GM12878 (cell line): ENCODE measurements at regions not wholly inside any gene's neighbourhood (a gene's known extent, or its start where the extent isn't known, plus 50 kb on each side); places are given as distances from the start of the nearest gene placed in this dataset.

Source experiments
- ATAC-seq: fragments of 200-7000 bp; cut with Tn5 transposase; 3 replicates; pipeline ENCODE4 v1.9.1; 2020; ENCODE audit warnings: mild to moderate bottlenecking, moderate library complexity
- BruUV-seq: library from RNA; stranded (reverse); fragments of 400-500 nt; replicated peaks from 2 replicates; lab custom pipeline; 2021; lab: Mats Ljungman, UMichigan
- CTCF ChIA-PET: fragments of 300-600 bp; sonication (Branson Sonifier 250); formaldehyde crosslinking; extraction: SDS; loops from one replicate; lab custom pipeline; 2021; ENCODE audit warnings: inconsistent platforms; lab: Yijun Ruan, JAX
- POLR2A ChIA-PET: fragments of 350-600 bp; formaldehyde crosslinking; extraction: SDS; loops from one replicate; lab custom pipeline; 2021; ENCODE audit warnings: inconsistent platforms; lab: Charles Lee
- RAD21 ChIA-PET: fragments of 300-600 bp; sonication (Branson Sonifier 250); formaldehyde crosslinking; loops from one replicate; lab custom pipeline; 2023; ENCODE audit warnings: antibody characterized with exemption; ENCODE audit not compliant: unreplicated experiment; lab: Charles Lee
- SMC1A ChIA-PET: fragments of 300-600 bp; sonication (Branson Sonifier 250); formaldehyde crosslinking; loops from one replicate; lab custom pipeline; 2023; ENCODE audit not compliant: unreplicated experiment, uncharacterized antibody; lab: Charles Lee
- DNase-seq: peaks from one replicate; pipeline ENCODE4 v3.0.0-alpha.2; 2011; ENCODE audit warnings: low read depth, low spot score
- FAIRE-seq: peaks from 3 replicates; lab custom pipeline; 2011; peaks lifted over from hg19 to GRCh38; lab: Jason Lieb, UNC
- H2AFZ ChIP-seq: 2 replicates; pipeline ENCODE4 v1.6.0; 2011; ENCODE audit warnings: low read depth, low read length, control low read depth; ENCODE audit not compliant: control insufficient read depth
- H3K27ac ChIP-seq: 2 replicates; pipeline ENCODE4 v1.5.1; 2011; ENCODE audit warnings: control low read depth; ENCODE audit not compliant: control insufficient read depth, insufficient read depth
- H3K27me3 ChIP-seq, 2 experiments: replicated peaks in 1 of 2; 2 replicates each; pipeline versions ENCODE4 v1.6.0 to v1.6.1; 2011; ENCODE audit warnings: low read length in 1 of 2; ENCODE audit not compliant: control insufficient read depth in 2 of 2, insufficient read depth in 2 of 2
- H3K36me3 ChIP-seq, 2 experiments: 2 replicates each; pipeline ENCODE4 v1.5.1; 2011; ENCODE audit warnings: low read length in 1 of 2; ENCODE audit not compliant: control insufficient read depth in 2 of 2, insufficient read depth in 2 of 2
- H3K4me1 ChIP-seq: 2 replicates; pipeline ENCODE4 v1.6.1; 2011; ENCODE audit warnings: mild to moderate bottlenecking, low read length, moderate library complexity, mixed read lengths; ENCODE audit not compliant: control insufficient read depth, insufficient read depth
- H3K4me2 ChIP-seq: 2 replicates; pipeline ENCODE4 v1.6.0; 2011; ENCODE audit warnings: control low read depth; ENCODE audit not compliant: control insufficient read depth, insufficient read depth
- H3K4me3 ChIP-seq: fragments of 200-600 bp; sonication (generic); 2 replicates; pipeline ENCODE4 v1.5.1; 2016
- H3K79me2 ChIP-seq: 2 replicates; pipeline ENCODE4 v1.6.0; 2011; ENCODE audit warnings: low read length; ENCODE audit not compliant: control insufficient read depth, insufficient read depth
- H3K9ac ChIP-seq: 2 replicates; pipeline ENCODE4 v1.8.0; 2011; ENCODE audit warnings: low read length, control low read depth, mixed read lengths; ENCODE audit not compliant: control insufficient read depth, insufficient read depth
- H3K9me3 ChIP-seq: replicated peaks from 3 replicates; pipeline ENCODE4 v1.5.1; 2011; ENCODE audit warnings: mild to moderate bottlenecking, low read length; ENCODE audit not compliant: control insufficient read depth, insufficient read depth
- H4K20me1 ChIP-seq: 2 replicates; pipeline ENCODE4 v1.6.0; 2011; ENCODE audit not compliant: control insufficient read depth, insufficient read depth
- CHD1 ChIP-seq: IDR thresholded peaks from 2 replicates; pipeline ENCODE4 v1.6.1; 2012; ENCODE audit warnings: low read depth, low read length, improper control_type of control experiment
- EZH2 ChIP-seq: IDR thresholded peaks from 2 replicates; pipeline ENCODE4 v1.6.1; 2012; ENCODE audit warnings: low read depth, mild to moderate bottlenecking, control low read depth, inconsistent platforms, low read length, borderline replicate concordance; ENCODE audit not compliant: control insufficient read depth
- FOXK2 ChIP-seq: fragments of 450-650 bp; IDR thresholded peaks from 2 replicates; pipeline ENCODE4 v1.6.1; 2017; ENCODE audit warnings: mild to moderate bottlenecking, moderate library complexity
- REST ChIP-seq: IDR thresholded peaks from 2 replicates; pipeline ENCODE4 v1.6.1; 2012; ENCODE audit warnings: mild to moderate bottlenecking, low read depth, low read length
- WGBS: methylation state at CpG from one replicate; pipeline ENCODE4 v1.1.6; 2016; ENCODE audit warnings: low lambda C conversion rate; ENCODE audit not compliant: insufficient replicate concordance, insufficient coverage; ENCODE audit errors: missing lambda C conversion rate; 5-methylcytosine and 5-hydroxymethylcytosine counted together
- in situ Hi-C: fragments of 300-500 bp; cut with MboI; formaldehyde crosslinking; loops from 9 replicates; pipeline ENCODE4 v1.14.3; 2018; ENCODE audit warnings: mixed read lengths
- intact Hi-C: fragments of 100-400 bp; cut with micrococcal nuclease; formaldehyde crosslinking; loops from one replicate; pipeline ENCODE4 v1.14.2; 2022; ENCODE audit not compliant: unreplicated experiment

GRCh38 chr5:116361171-116361967, 213.3 kb downstream of the SEMA6A start:
- BruUV-seq: no TSS peak
- H3K36me3 ChIP-seq: no peaks in the 10 kb centered on the region
- no peaks in the 10 kb centered on the region for H4K20me1 ChIP-seq
- no peaks in the 10 kb centered on the region for H3K79me2 ChIP-seq
- peaks cover 38% of the 10 kb centered on the region for H3K4me1 ChIP-seq
- H2AFZ ChIP-seq: no peak overlapping the region
- RAD21 ChIA-PET: interaction anchor here (5.9 kb wide), 1 partner anchor 12 kb away, joined by 229 read pairs; no protein-coding TSS in a partner anchor
- SMC1A ChIA-PET: interaction anchor here (0.8 to 6.1 kb wide), 5 partner anchors 11 to 224 kb away, joined by 3 to 307 read pairs (median 25); no protein-coding TSS in a partner anchor
- H3K4me3 ChIP-seq: no peak overlapping the region
- intact Hi-C loops: no loop called here
- no peak overlapping the region for H3K9ac ChIP-seq
- POLR2A ChIA-PET: no interaction called here
- no peak for DNase-seq
- TF ChIP-seq FOXK2 (no peak), EZH2 (no peak), CHD1 (no peak), REST (no peak)
- TF ChIP-seq, all 136 proteins: peak for 0
- no peaks in the 10 kb centered on the region for H3K9me3 ChIP-seq
- no peak overlapping the region for H3K27ac ChIP-seq
- no peak overlapping the region for H3K4me2 ChIP-seq
- 95% methylated on average over 53 of the region's 53 CpGs for WGBS
- in situ Hi-C loops: no loop called here
- CTCF ChIA-PET: interaction anchor here (3.0 to 7.6 kb wide), 2 partner anchors 11 to 88 kb away, joined by 28 to 101 read pairs; no protein-coding TSS in a partner anchor
- no peak for ATAC-seq
- FAIRE-seq: no peak
- H3K27me3 ChIP-seq: no peaks in the 10 kb centered on the region
